Stimulated activated CD4-positive, alpha-beta T cell treated with anti-CD3 and anti-CD28 coated beads, TNF-alpha, amount 100 ng/mL, for 48 hours (primary cell): ENCODE measurements at regions not wholly inside any gene's neighbourhood (a gene's known extent, or its start where the extent isn't known, plus 50 kb on each side); places are given as distances from the start of the nearest gene placed in this dataset.
"Not testable (repeated sequence)": the region's sequence is repeated elsewhere in the genome, so short reads cannot be mapped to it uniquely, and the experiment has no call there.

ENCODE experiments used
- DNase-seq, 3 donors: peaks; one replicate each; pipeline ENCODE4 v3.0.0-alpha.2; 2020; ENCODE audit warnings: low read depth in 3 of 3

GRCh38 chr11:71638801-71639519, 56.3 kb upstream of the KRTAP5-11 start:
- peak; percentile 21 to 53 (median 49) for DNase-seq

- not testable (repeated sequence) for DNase-seq
Observed at GRCh38 chr11:71639520-71639849, 56.8 kb upstream of the KRTAP5-11 start.

GRCh38 chr11:71639916-71640315, 57.2 kb upstream of the KRTAP5-11 start:
- DNase-seq = not testable (repeated sequence)

- not testable (repeated sequence) for DNase-seq
Observed at GRCh38 chr11:71647078-71647477, 64.4 kb upstream of the KRTAP5-11 start.

- not testable (repeated sequence) for DNase-seq
Observed at GRCh38 chr11:71652998-71653397, 70.3 kb upstream of the KRTAP5-11 start.

GRCh38 chr11:71654423-71654822, 71.7 kb upstream of the KRTAP5-11 start:
- not testable (repeated sequence) for DNase-seq

- not testable (repeated sequence) for DNase-seq
Observed at GRCh38 chr11:71655041-71655440, 72.4 kb upstream of the KRTAP5-11 start.

- not testable (repeated sequence) for DNase-seq
Observed at GRCh38 chr11:71656513-71656912, 73.8 kb upstream of the KRTAP5-11 start.

GRCh38 chr11:71664941-71665340, 82.3 kb upstream of the KRTAP5-11 start:
- DNase-seq = not testable (repeated sequence)

GRCh38 chr11:71698110-71698509, 115.4 kb upstream of the KRTAP5-11 start:
- DNase-seq = not testable (repeated sequence)

GRCh38 chr11:71698961-71699360, 116.3 kb upstream of the KRTAP5-11 start:
- not testable (repeated sequence) for DNase-seq

- DNase-seq = not testable (repeated sequence)
Observed at GRCh38 chr11:71701435-71702291, 119.0 kb upstream of the KRTAP5-11 start.

GRCh38 chr11:71705086-71705737, 122.5 kb upstream of the KRTAP5-11 start:
- DNase-seq = not testable (repeated sequence)

- not testable (repeated sequence) for DNase-seq
Observed at GRCh38 chr11:71705738-71706432, 123.2 kb upstream of the KRTAP5-11 start.

GRCh38 chr11:71707083-71707482, 124.4 kb upstream of the KRTAP5-11 start:
- DNase-seq = not testable (repeated sequence)

GRCh38 chr11:71709541-71709940, 123.5 kb upstream of the DEFB108B start:
- DNase-seq = not testable (repeated sequence)

GRCh38 chr11:71710171-71710671, 122.8 kb upstream of the DEFB108B start:
- DNase-seq = peak in 1 of 3 donors; percentile 8

- DNase-seq = not testable (repeated sequence)
Observed at GRCh38 chr11:71710701-71711385, 122.2 kb upstream of the DEFB108B start.

GRCh38 chr11:71712350-71712749, 120.7 kb upstream of the DEFB108B start:
- not testable (repeated sequence) for DNase-seq

- not testable (repeated sequence) for DNase-seq
Observed at GRCh38 chr11:71712846-71713245, 120.2 kb upstream of the DEFB108B start.

GRCh38 chr11:71714510-71714909, 118.5 kb upstream of the DEFB108B start:
- DNase-seq = not testable (repeated sequence)
